ENCODE measurements at regions not wholly inside any gene's neighbourhood (a gene's known extent, or its start where the extent isn't known, plus 50 kb on each side); places are given as distances from the start of the nearest gene placed in this dataset.
"Not testable (repeated sequence)": the region's sequence is repeated elsewhere in the genome, so short reads cannot be mapped to it uniquely, and the experiment has no call there.

DNA sequence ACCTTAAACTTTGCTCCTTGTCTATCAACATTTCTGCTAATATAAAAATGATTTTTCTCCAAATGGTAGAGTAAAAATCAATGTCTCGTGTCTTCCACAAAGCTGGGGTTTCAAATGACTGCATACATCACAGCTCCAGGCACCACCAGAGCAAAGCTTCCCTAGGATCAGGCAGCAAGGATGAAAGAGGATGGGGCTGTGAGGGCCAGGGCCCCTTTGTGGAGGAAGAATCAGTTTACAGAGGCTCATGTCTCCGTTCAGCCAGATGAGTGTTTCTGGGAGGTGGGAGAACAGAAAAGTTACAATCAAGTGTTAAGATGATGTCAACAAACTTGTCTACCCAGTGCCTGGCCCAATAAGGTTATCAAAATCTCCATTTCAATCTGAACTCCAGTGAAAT lies 105.5 kb downstream of the BDH1 start:
- POLR2A ChIA-PET = no interaction called here
- H3K27ac ChIP-seq (ENCODE audit: extremely low read depth, low read depth, low read length) = no peak overlapping the region
- H3K4me3 ChIP-seq (ENCODE audit: low read depth, low read length) = no peak overlapping the region
- H3K4me1 ChIP-seq (ENCODE audit: control insufficient read depth, insufficient read depth, low read length) = no peaks in the 10 kb centered on the region
- CTCF ChIA-PET = no interaction called here
- no peaks in the 10 kb centered on the region for H3K36me3 ChIP-seq (ENCODE audit: control insufficient read depth in 2 of 2, insufficient read depth in 1 of 2, low read length in 2 of 2)
- H3K9me3 ChIP-seq (ENCODE audit: control insufficient read depth, insufficient read depth, low read depth, low read length) = no peaks in the 10 kb centered on the region
- no peak for TF ChIP-seq ZNF37A (tag by site-specific recombination; IDR thresholded peaks at IDR 0.05)
- no peak for TF ChIP-seq ZNF777 (tag by site-specific recombination; IDR thresholded peaks at IDR 0.05; ENCODE audit: borderline replicate concordance)
- no peak for TF ChIP-seq ZNF157 (tag by site-specific recombination; IDR thresholded peaks at IDR 0.05)
- no peak for TF ChIP-seq ZNF350 (tag by site-specific recombination; IDR thresholded peaks at IDR 0.05)

GRCh38 chr3:197449181-197449580 lies 106.6 kb downstream of the BDH1 start:
- H3K4me1 ChIP-seq (ENCODE audit: control insufficient read depth, insufficient read depth, low read length); H3K27ac ChIP-seq (ENCODE audit: extremely low read depth, low read depth, low read length); POLR2A ChIA-PET; H3K4me3 ChIP-seq (ENCODE audit: low read depth, low read length); H3K9me3 ChIP-seq (ENCODE audit: control insufficient read depth, insufficient read depth, low read depth, low read length); H3K36me3 ChIP-seq (ENCODE audit: control insufficient read depth in 2 of 2, insufficient read depth in 1 of 2, low read length in 2 of 2); CTCF ChIA-PET: not testable (repeated sequence)

DNA sequence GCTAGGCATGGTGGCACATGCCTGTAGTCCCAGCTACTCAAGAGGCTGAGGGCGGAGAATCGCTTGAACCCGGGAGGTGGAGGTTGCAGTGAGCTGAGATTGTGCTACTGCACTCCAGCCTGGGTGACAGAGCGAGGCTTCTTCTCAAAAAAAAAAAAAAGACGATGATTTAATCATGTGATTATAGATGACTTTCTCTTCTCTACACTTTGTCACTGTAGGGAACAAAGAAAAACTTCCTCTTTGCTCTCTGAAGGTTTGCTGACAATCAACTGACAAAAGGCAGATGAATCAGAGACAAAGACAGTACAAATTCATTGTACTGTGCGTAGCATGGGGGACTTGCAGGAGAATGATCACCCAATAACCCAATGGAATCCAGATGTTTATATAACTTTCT lies 108.0 kb downstream of the BDH1 start:
- H3K4me3 ChIP-seq (ENCODE audit: low read depth, low read length); H3K9me3 ChIP-seq (ENCODE audit: control insufficient read depth, insufficient read depth, low read depth, low read length); CTCF ChIA-PET; H3K27ac ChIP-seq (ENCODE audit: extremely low read depth, low read depth, low read length); POLR2A ChIA-PET; H3K4me1 ChIP-seq (ENCODE audit: control insufficient read depth, insufficient read depth, low read length); H3K36me3 ChIP-seq (ENCODE audit: control insufficient read depth in 2 of 2, insufficient read depth in 1 of 2, low read length in 2 of 2): not testable (repeated sequence)

- ChIA-PET CTCF (no interaction called here), POLR2A (no interaction called here)
- no peaks in the 10 kb centered on the region for H3K4me1 ChIP-seq (ENCODE audit: control insufficient read depth, insufficient read depth, low read length)
- no peak for TF ChIP-seq KLF1 (tag by site-specific recombination; IDR thresholded peaks at IDR 0.05)
- TF ChIP-seq ZNF747 (tag by site-specific recombination; IDR thresholded peaks at IDR 0.05) = no peak
- TF ChIP-seq HOXA7 (CRISPR knock-in tag; IDR thresholded peaks at IDR 0.05; ENCODE audit: borderline replicate concordance) = no peak
- TF ChIP-seq, protein P1, sequence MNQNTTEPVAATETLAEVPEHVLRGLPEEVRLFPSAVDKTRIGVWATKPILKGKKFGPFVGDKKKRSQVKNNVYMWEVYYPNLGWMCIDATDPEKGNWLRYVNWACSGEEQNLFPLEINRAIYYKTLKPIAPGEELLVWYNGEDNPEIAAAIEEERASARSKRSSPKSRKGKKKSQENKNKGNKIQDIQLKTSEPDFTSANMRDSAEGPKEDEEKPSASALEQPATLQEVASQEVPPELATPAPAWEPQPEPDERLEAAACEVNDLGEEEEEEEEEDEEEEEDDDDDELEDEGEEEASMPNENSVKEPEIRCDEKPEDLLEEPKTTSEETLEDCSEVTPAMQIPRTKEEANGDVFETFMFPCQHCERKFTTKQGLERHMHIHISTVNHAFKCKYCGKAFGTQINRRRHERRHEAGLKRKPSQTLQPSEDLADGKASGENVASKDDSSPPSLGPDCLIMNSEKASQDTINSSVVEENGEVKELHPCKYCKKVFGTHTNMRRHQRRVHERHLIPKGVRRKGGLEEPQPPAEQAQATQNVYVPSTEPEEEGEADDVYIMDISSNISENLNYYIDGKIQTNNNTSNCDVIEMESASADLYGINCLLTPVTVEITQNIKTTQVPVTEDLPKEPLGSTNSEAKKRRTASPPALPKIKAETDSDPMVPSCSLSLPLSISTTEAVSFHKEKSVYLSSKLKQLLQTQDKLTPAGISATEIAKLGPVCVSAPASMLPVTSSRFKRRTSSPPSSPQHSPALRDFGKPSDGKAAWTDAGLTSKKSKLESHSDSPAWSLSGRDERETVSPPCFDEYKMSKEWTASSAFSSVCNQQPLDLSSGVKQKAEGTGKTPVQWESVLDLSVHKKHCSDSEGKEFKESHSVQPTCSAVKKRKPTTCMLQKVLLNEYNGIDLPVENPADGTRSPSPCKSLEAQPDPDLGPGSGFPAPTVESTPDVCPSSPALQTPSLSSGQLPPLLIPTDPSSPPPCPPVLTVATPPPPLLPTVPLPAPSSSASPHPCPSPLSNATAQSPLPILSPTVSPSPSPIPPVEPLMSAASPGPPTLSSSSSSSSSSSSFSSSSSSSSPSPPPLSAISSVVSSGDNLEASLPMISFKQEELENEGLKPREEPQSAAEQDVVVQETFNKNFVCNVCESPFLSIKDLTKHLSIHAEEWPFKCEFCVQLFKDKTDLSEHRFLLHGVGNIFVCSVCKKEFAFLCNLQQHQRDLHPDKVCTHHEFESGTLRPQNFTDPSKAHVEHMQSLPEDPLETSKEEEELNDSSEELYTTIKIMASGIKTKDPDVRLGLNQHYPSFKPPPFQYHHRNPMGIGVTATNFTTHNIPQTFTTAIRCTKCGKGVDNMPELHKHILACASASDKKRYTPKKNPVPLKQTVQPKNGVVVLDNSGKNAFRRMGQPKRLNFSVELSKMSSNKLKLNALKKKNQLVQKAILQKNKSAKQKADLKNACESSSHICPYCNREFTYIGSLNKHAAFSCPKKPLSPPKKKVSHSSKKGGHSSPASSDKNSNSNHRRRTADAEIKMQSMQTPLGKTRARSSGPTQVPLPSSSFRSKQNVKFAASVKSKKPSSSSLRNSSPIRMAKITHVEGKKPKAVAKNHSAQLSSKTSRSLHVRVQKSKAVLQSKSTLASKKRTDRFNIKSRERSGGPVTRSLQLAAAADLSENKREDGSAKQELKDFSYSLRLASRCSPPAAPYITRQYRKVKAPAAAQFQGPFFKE (tag by site-specific recombination; IDR thresholded peaks at IDR 0.05; ENCODE audit: borderline replicate concordance) = no peak
- no peak for TF ChIP-seq ZNF473 (tag by site-specific recombination; IDR thresholded peaks at IDR 0.05)
- no peak for TF ChIP-seq KLF7 (tag by site-specific recombination; IDR thresholded peaks at IDR 0.05; ENCODE audit: borderline replicate concordance)
- TF ChIP-seq ZNF664 (tag by site-specific recombination; IDR thresholded peaks at IDR 0.05) = no peak
- TF ChIP-seq ZNF530 (tag by site-specific recombination; IDR thresholded peaks at IDR 0.05; ENCODE audit: low read depth) = no peak
- no peak for TF ChIP-seq SALL2 (tag by site-specific recombination; IDR thresholded peaks at IDR 0.05; ENCODE audit: borderline replicate concordance)
- no peak overlapping the region for H3K4me3 ChIP-seq (ENCODE audit: low read depth, low read length)
- no peak overlapping the region for H3K27ac ChIP-seq (ENCODE audit: extremely low read depth, low read depth, low read length)
- H3K36me3 ChIP-seq (ENCODE audit: control insufficient read depth in 2 of 2, insufficient read depth in 1 of 2, low read length in 2 of 2) = no peaks in the 10 kb centered on the region
- H3K9me3 ChIP-seq (ENCODE audit: control insufficient read depth, insufficient read depth, low read depth, low read length) = no peaks in the 10 kb centered on the region
Measured at GRCh38 chr3:197447057-197447456, 108.7 kb downstream of the BDH1 start.
